GM12878 (cell line): ENCODE measurements at regions not wholly inside any gene's neighbourhood (a gene's known extent, or its start where the extent isn't known, plus 50 kb on each side); places are given as distances from the start of the nearest gene placed in this dataset.

Source experiments
- ATF3 ChIP-seq: IDR thresholded peaks from 2 replicates; pipeline ENCODE4 v1.6.1; 2011; ENCODE audit warnings: low read depth, mild to moderate bottlenecking, low read length, moderate library complexity, borderline replicate concordance; ENCODE audit errors: extremely low read depth
- CHD4 ChIP-seq: fragments of 200-600 bp; sonication (generic); IDR thresholded peaks from 2 replicates; pipeline ENCODE4 v1.6.1; 2016; ENCODE audit warnings: mild to moderate bottlenecking
- NFXL1 ChIP-seq: fragments of 450-650 bp; IDR thresholded peaks from 2 replicates; pipeline ENCODE4 v1.6.1; 2017; ENCODE audit warnings: antibody characterized with exemption, mild to moderate bottlenecking, borderline replicate concordance
- NKRF ChIP-seq: fragments of 450-650 bp; conservative IDR thresholded peaks from 2 replicates; pipeline ENCODE4 v1.6.1; 2017; ENCODE audit warnings: mild to moderate bottlenecking, moderate library complexity
- SMC3 ChIP-seq: IDR thresholded peaks from 2 replicates; pipeline ENCODE4 v1.6.1; 2011; ENCODE audit warnings: low read length, improper control_type of control experiment, borderline replicate concordance
- SUPT20H ChIP-seq: IDR thresholded peaks from 2 replicates; pipeline ENCODE4 v1.6.1; 2011; ENCODE audit warnings: low read depth, mild to moderate bottlenecking, low read length, moderate library complexity, borderline replicate concordance; ENCODE audit not compliant: control insufficient read depth
- TAF1 ChIP-seq: IDR thresholded peaks from 2 replicates; pipeline ENCODE4 v1.6.1; 2011; ENCODE audit warnings: mild to moderate bottlenecking, low read depth, low read length, borderline replicate concordance
- TF ChIP-seq, protein P1 (sequence below): fragments of 450-650 bp; IDR thresholded peaks from 2 replicates; pipeline ENCODE4 v1.6.1; 2017; ENCODE audit warnings: antibody characterized with exemption, mild to moderate bottlenecking, moderate library complexity
- TF ChIP-seq, protein P2 (sequence below): fragments of 450-650 bp; IDR thresholded peaks from 2 replicates; pipeline ENCODE4 v1.6.1; 2017; ENCODE audit warnings: borderline replicate concordance

GRCh38 chr3:151526757-151527156, 65.9 kb upstream of the IGSF10 start (continued):
- TF ChIP-seq, protein P1, sequence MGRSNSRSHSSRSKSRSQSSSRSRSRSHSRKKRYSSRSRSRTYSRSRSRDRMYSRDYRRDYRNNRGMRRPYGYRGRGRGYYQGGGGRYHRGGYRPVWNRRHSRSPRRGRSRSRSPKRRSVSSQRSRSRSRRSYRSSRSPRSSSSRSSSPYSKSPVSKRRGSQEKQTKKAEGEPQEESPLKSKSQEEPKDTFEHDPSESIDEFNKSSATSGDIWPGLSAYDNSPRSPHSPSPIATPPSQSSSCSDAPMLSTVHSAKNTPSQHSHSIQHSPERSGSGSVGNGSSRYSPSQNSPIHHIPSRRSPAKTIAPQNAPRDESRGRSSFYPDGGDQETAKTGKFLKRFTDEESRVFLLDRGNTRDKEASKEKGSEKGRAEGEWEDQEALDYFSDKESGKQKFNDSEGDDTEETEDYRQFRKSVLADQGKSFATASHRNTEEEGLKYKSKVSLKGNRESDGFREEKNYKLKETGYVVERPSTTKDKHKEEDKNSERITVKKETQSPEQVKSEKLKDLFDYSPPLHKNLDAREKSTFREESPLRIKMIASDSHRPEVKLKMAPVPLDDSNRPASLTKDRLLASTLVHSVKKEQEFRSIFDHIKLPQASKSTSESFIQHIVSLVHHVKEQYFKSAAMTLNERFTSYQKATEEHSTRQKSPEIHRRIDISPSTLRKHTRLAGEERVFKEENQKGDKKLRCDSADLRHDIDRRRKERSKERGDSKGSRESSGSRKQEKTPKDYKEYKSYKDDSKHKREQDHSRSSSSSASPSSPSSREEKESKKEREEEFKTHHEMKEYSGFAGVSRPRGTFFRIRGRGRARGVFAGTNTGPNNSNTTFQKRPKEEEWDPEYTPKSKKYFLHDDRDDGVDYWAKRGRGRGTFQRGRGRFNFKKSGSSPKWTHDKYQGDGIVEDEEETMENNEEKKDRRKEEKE = no peak
- no peak for TF ChIP-seq SMC3
- TF ChIP-seq ATF3 = no peak
- TF ChIP-seq TAF1 = no peak
- TF ChIP-seq NKRF = no peak
- no peak for TF ChIP-seq NFXL1
- TF ChIP-seq CHD4 = no peak
- TF ChIP-seq SUPT20H = no peak
- TF ChIP-seq, protein P2, sequence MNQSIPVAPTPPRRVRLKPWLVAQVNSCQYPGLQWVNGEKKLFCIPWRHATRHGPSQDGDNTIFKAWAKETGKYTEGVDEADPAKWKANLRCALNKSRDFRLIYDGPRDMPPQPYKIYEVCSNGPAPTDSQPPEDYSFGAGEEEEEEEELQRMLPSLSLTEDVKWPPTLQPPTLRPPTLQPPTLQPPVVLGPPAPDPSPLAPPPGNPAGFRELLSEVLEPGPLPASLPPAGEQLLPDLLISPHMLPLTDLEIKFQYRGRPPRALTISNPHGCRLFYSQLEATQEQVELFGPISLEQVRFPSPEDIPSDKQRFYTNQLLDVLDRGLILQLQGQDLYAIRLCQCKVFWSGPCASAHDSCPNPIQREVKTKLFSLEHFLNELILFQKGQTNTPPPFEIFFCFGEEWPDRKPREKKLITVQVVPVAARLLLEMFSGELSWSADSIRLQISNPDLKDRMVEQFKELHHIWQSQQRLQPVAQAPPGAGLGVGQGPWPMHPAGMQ = no peak
